Activated CD4-positive, alpha-beta memory T cell treated with anti-CD3 and anti-CD28 coated beads, Interleukin-2, amount 10 ng/mL, durations not matched to agents 7 days and 5 days (primary cell): ENCODE measurements at regions not wholly inside any gene's neighbourhood (a gene's known extent, or its start where the extent isn't known, plus 50 kb on each side); places are given as distances from the start of the nearest gene placed in this dataset.
A peak's percentile ranks its signal among the peaks of the same experiment; 100 is the strongest.

Source experiments
- CTCF ChIA-PET: fragments of 350-600 bp; sonication (Branson Sonifier 250); formaldehyde crosslinking; loops from one replicate; lab custom pipeline; 2021; ENCODE audit warnings: antibody characterized with exemption, inconsistent platforms; lab: Charles Lee
- POLR2A ChIA-PET: fragments of 350-600 bp; sonication (Branson Sonifier 250); formaldehyde crosslinking; loops from one replicate; lab custom pipeline; 2021; ENCODE audit warnings: antibody characterized with exemption; lab: Charles Lee
- DNase-seq: peaks from one replicate; pipeline ENCODE4 v3.0.0-alpha.2; 2020
- H3K27ac Mint-ChIP-seq: one replicate; pipeline ENCODE4 v1.8.0; 2021; ENCODE audit warnings: mild to moderate bottlenecking, mixed read lengths
- H3K27me3 Mint-ChIP-seq: one replicate; pipeline ENCODE4 v1.8.0; 2021; ENCODE audit warnings: mixed read lengths
- H3K36me3 Mint-ChIP-seq: one replicate; pipeline ENCODE4 v1.8.0; 2021; ENCODE audit warnings: low read depth, mixed read lengths
- H3K4me1 Mint-ChIP-seq: one replicate; pipeline ENCODE4 v1.8.0; 2021; ENCODE audit warnings: mixed read lengths
- H3K4me3 Mint-ChIP-seq: one replicate; pipeline ENCODE4 v1.8.0; 2021; ENCODE audit warnings: mild to moderate bottlenecking, mixed read lengths
- H3K9me3 Mint-ChIP-seq: one replicate; pipeline ENCODE4 v1.8.0; 2021; ENCODE audit warnings: mixed read lengths

GRCh38 chr7:106606120-106606519 lies 54.8 kb downstream of the CCDC71L start:
- Mint-ChIP-seq H3K36me3 (no peaks in the 10 kb centered on the region), H3K27ac (no peak overlapping the region), H3K9me3 (no peaks in the 10 kb centered on the region), H3K4me3 (no peak overlapping the region), H3K27me3 (no peaks in the 10 kb centered on the region), H3K4me1 (peaks cover 13% of the 10 kb centered on the region)
- ChIA-PET CTCF (no interaction called here), POLR2A (no interaction called here)
- no peak for DNase-seq

GRCh38 chr7:106604971-106605370 lies 56.0 kb downstream of the CCDC71L start:
- H3K4me1 Mint-ChIP-seq: peaks cover 13% of the 10 kb centered on the region
- no peak overlapping the region for H3K4me3 Mint-ChIP-seq
- H3K27me3 Mint-ChIP-seq: no peaks in the 10 kb centered on the region
- no peaks in the 10 kb centered on the region for H3K9me3 Mint-ChIP-seq
- H3K27ac Mint-ChIP-seq: no peak overlapping the region
- CTCF ChIA-PET: no interaction called here
- no peak for DNase-seq
- H3K36me3 Mint-ChIP-seq: no peaks in the 10 kb centered on the region
- POLR2A ChIA-PET: no interaction called here

- Mint-ChIP-seq H3K9me3 (no peaks in the 10 kb centered on the region), H3K27me3 (no peaks in the 10 kb centered on the region), H3K36me3 (no peaks in the 10 kb centered on the region), H3K4me1 (peaks cover 13% of the 10 kb centered on the region), H3K27ac (peak overlapping the region; percentile 48), H3K4me3 (no peak overlapping the region)
- DNase-seq: peak; percentile 54
- ChIA-PET POLR2A (no interaction called here), CTCF (no interaction called here)
These were observed 56.5 kb downstream of the CCDC71L start for GRCh38 chr7:106604303-106604924.

GRCh38 chr7:106603346-106603745 lies 57.6 kb downstream of the CCDC71L start:
- Mint-ChIP-seq H3K9me3 (no peaks in the 10 kb centered on the region), H3K27me3 (no peaks in the 10 kb centered on the region), H3K4me3 (no peak overlapping the region), H3K4me1 (peaks cover 21% of the 10 kb centered on the region), H3K36me3 (no peaks in the 10 kb centered on the region), H3K27ac (no peak overlapping the region)
- ChIA-PET POLR2A (no interaction called here), CTCF (no interaction called here)
- DNase-seq: no peak

GRCh38 chr7:106602062-106602461 lies 58.9 kb downstream of the CCDC71L start:
- Mint-ChIP-seq H3K9me3 (no peaks in the 10 kb centered on the region), H3K27ac (no peak overlapping the region), H3K4me1 (peaks cover 22% of the 10 kb centered on the region), H3K4me3 (no peak overlapping the region), H3K27me3 (no peaks in the 10 kb centered on the region), H3K36me3 (no peaks in the 10 kb centered on the region)
- ChIA-PET POLR2A (no interaction called here), CTCF (no interaction called here)
- no peak for DNase-seq

GRCh38 chr7:106600569-106601373 lies 60.2 kb downstream of the CCDC71L start:
- Mint-ChIP-seq H3K9me3 (no peaks in the 10 kb centered on the region), H3K27ac (no peak overlapping the region), H3K4me1 (peaks cover 22% of the 10 kb centered on the region), H3K36me3 (no peaks in the 10 kb centered on the region), H3K27me3 (peaks cover 2% of the 10 kb centered on the region), H3K4me3 (no peak overlapping the region)
- DNase-seq: no peak
- ChIA-PET POLR2A (no interaction called here), CTCF (no interaction called here)

- Mint-ChIP-seq H3K27ac (no peak overlapping the region), H3K4me1 (peaks cover 13% of the 10 kb centered on the region), H3K4me3 (no peak overlapping the region), H3K36me3 (no peaks in the 10 kb centered on the region), H3K27me3 (peaks cover 3% of the 10 kb centered on the region), H3K9me3 (no peaks in the 10 kb centered on the region)
- ChIA-PET POLR2A (interaction anchor here (0.9 to 1.8 kb wide), 3 partner anchors 12 to 314 kb away, joined by 3 to 11 read pairs (median 5); partner anchors contain the start of genes CCDC71L and NAMPT), CTCF (interaction anchor here (1.2 to 1.7 kb wide), 4 partner anchors 9 to 136 kb away, joined by 3 to 9 read pairs (median 6); partner anchors contain the start of gene CCDC71L)
- DNase-seq: no peak
These were observed 61.6 kb downstream of the CCDC71L start for GRCh38 chr7:106599343-106599698.

GRCh38 chr7:106598663-106599342 lies 62.2 kb downstream of the CCDC71L start:
- Mint-ChIP-seq H3K27ac (no peak overlapping the region), H3K36me3 (no peaks in the 10 kb centered on the region), H3K4me1 (peaks cover 10% of the 10 kb centered on the region), H3K9me3 (no peaks in the 10 kb centered on the region), H3K27me3 (peaks cover 3% of the 10 kb centered on the region), H3K4me3 (no peak overlapping the region)
- POLR2A ChIA-PET: interaction anchor here (0.9 to 1.8 kb wide), 4 partner anchors 13 to 314 kb away, joined by 3 to 11 read pairs (median 4); partner anchors contain the start of genes CCDC71L and NAMPT
- peak; percentile 77 for DNase-seq
- CTCF ChIA-PET: interaction anchor here (1.0 to 1.7 kb wide), 5 partner anchors 8 to 422 kb away, joined by 3 to 9 read pairs (median 4); partner anchors contain the start of gene CCDC71L

GRCh38 chr7:106597751-106598546 lies 63.0 kb downstream of the CCDC71L start:
- no peak overlapping the region for H3K4me3 Mint-ChIP-seq

GRCh38 chr7:106597014-106597413 lies 63.9 kb downstream of the CCDC71L start:
- Mint-ChIP-seq H3K9me3 (no peaks in the 10 kb centered on the region), H3K4me3 (no peak overlapping the region), H3K4me1 (peaks cover 10% of the 10 kb centered on the region), H3K27ac (no peak overlapping the region), H3K36me3 (no peaks in the 10 kb centered on the region), H3K27me3 (peaks cover 10% of the 10 kb centered on the region)
- POLR2A ChIA-PET: no interaction called here
- CTCF ChIA-PET: no interaction called here
- DNase-seq: no peak

More at GRCh38 chr7:106597751-106598546, 63.0 kb downstream of the CCDC71L start:
- H3K9me3 Mint-ChIP-seq: no peaks in the 10 kb centered on the region
- peaks cover 9% of the 10 kb centered on the region for H3K27me3 Mint-ChIP-seq
- no peak for DNase-seq
- POLR2A ChIA-PET: interaction anchor here (0.9 to 1.8 kb wide), 4 partner anchors 14 to 313 kb away, joined by 3 to 11 read pairs (median 4); partner anchors contain the start of genes CCDC71L and NAMPT
- CTCF ChIA-PET: interaction anchor here (1.0 to 1.7 kb wide), 5 partner anchors 7 to 421 kb away, joined by 3 to 9 read pairs (median 4); partner anchors contain the start of gene CCDC71L
- peaks cover 10% of the 10 kb centered on the region for H3K4me1 Mint-ChIP-seq
- H3K36me3 Mint-ChIP-seq: no peaks in the 10 kb centered on the region
- no peak overlapping the region for H3K27ac Mint-ChIP-seq

GRCh38 chr7:106595922-106596321 lies 65.0 kb downstream of the CCDC71L start:
- no peak overlapping the region for H3K27ac Mint-ChIP-seq
- peaks cover 10% of the 10 kb centered on the region for H3K27me3 Mint-ChIP-seq
- ChIA-PET CTCF (no interaction called here), POLR2A (no interaction called here)
- H3K4me1 Mint-ChIP-seq: peaks cover 10% of the 10 kb centered on the region
- H3K4me3 Mint-ChIP-seq: no peak overlapping the region
- no peaks in the 10 kb centered on the region for H3K36me3 Mint-ChIP-seq
- H3K9me3 Mint-ChIP-seq: no peaks in the 10 kb centered on the region
- no peak for DNase-seq

- Mint-ChIP-seq H3K36me3 (no peaks in the 10 kb centered on the region), H3K4me1 (peaks cover under 1% of the 10 kb centered on the region), H3K27ac (no peak overlapping the region), H3K4me3 (no peak overlapping the region), H3K27me3 (peaks cover 10% of the 10 kb centered on the region), H3K9me3 (no peaks in the 10 kb centered on the region)
- ChIA-PET CTCF (no interaction called here), POLR2A (no interaction called here)
- DNase-seq: no peak
These were observed 67.9 kb downstream of the CCDC71L start for GRCh38 chr7:106593028-106593417.
